ENCODE measurements at regions not wholly inside any gene's neighbourhood (a gene's known extent, or its start where the extent isn't known, plus 50 kb on each side); places are given as distances from the start of the nearest gene placed in this dataset.

DNA sequence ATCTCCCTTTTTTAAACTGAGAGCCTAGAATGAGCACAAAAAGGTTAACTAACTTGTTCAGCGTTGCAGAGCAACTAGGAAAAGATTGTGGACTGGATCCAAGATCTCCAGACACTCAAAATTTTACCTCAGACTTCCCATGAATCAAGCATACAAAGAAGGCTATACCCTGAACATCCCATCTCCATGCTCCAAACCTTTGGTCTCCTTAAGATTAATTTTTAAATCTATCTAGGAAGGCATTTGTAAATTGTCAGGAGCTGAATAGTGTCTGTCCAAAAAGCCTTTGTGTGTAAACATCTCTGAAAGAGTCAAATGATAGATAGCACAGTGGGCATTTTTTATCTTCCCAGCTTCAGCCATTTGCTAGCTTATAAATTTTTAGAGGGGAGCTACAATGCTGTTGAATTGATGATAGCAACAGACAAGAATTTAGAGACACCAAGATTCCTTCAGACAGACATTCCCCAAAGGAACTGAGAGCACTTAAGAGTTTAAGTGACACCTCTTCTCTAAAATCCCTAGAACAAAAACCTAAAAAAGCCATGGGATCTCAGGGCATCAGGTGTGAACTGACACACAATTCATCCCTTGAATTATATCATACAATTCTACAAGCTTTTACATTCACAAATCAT, 480.8 kb upstream of the FAM241A start:
- H3K27ac Mint-ChIP-seq, result no peak overlapping the region
- no peaks in the 10 kb centered on the region for H3K27me3 Mint-ChIP-seq
- no peak for DNase-seq
- no peaks in the 10 kb centered on the region for H3K36me3 Mint-ChIP-seq
- peaks cover 4% of the 10 kb centered on the region for H3K9me3 Mint-ChIP-seq (ENCODE audit: low read depth)
- H3K4me3 Mint-ChIP-seq, result no peak overlapping the region
- no peaks in the 10 kb centered on the region for H3K4me1 Mint-ChIP-seq
- CTCF ChIA-PET, result no interaction called here
- no peak for ATAC-seq

DNA sequence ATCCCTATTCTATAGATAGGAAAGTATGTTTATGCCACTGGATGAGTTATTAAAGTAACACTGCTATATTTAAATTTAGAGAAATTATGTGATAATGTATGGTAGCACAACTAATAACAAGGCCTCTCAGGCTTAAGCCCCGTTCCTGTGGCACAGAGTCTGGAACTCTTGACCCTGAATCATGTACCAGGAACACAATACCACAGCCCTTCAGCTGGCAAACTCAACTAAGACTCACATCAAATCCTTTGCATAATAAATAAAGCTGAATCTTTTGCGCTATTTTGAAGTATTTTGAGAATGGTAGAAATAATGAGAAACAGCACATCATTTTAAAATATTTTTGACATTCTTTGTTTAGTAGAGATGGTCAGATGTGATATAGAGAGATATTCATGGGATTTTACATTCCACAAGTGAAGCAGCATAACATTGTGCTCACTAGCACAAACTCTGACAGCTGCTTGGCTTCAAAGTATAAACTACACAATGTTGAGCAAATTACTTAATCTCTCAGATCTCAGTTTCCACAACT, 478.4 kb upstream of the FAM241A start:
- H3K27ac Mint-ChIP-seq, result no peak overlapping the region
- CTCF ChIA-PET, result no interaction called here
- no peak overlapping the region for H3K4me3 Mint-ChIP-seq
- DNase-seq (no peak), ATAC-seq (no peak)
- H3K36me3 Mint-ChIP-seq, result no peaks in the 10 kb centered on the region
- no peaks in the 10 kb centered on the region for H3K27me3 Mint-ChIP-seq
- H3K9me3 Mint-ChIP-seq (ENCODE audit: low read depth), result peaks cover 6% of the 10 kb centered on the region
- H3K4me1 Mint-ChIP-seq, result no peaks in the 10 kb centered on the region

DNA sequence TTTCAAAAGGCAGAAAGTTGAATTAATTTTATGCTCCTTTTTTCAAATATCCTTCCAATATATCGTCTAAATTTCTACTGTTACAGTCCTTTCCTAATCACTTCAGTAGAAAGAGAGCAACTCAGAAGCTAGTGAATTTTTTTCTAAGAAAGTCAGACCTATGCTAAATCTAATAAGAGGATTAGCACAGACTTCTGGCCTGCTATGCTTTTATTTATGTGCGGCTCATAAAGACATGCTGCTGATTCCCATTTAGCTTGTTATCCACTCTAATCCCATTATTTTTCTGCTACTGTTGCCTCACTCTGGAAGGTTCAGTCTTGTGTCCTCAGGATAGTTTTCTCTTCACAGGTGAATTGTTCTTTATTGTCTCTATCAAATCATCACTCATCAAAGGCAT, 473.5 kb upstream of the FAM241A start:
- Mint-ChIP-seq H3K27ac (no peak overlapping the region), H3K9me3 (ENCODE audit: low read depth) (peaks cover 2% of the 10 kb centered on the region), H3K4me3 (no peak overlapping the region), H3K27me3 (no peaks in the 10 kb centered on the region), H3K4me1 (no peaks in the 10 kb centered on the region), H3K36me3 (no peaks in the 10 kb centered on the region)
- CTCF ChIA-PET, result no interaction called here
- ATAC-seq (no peak), DNase-seq (no peak)

DNA sequence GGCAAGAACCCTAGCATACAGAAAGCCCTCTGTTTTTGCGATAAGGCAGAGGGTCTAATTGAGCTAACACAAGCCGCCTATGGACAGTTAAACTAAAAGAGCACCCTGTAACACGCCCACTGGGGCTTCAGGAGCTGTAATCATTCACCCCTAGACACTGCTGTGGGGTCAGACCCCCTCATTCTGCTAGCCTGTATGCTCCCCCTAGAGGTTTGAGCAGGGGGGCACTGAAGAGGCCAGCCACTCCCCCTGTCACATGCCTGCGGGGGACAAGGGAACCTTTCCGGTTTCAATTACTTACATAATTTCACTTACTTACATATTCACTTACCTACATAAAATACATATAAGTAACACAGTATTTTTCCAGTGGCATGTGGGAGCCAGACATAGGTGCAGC, 469.5 kb upstream of the FAM241A start:
- Mint-ChIP-seq H3K9me3 (ENCODE audit: low read depth) (no peaks in the 10 kb centered on the region), H3K27me3 (no peaks in the 10 kb centered on the region), H3K36me3 (no peaks in the 10 kb centered on the region), H3K4me1 (no peaks in the 10 kb centered on the region), H3K27ac (no peak overlapping the region), H3K4me3 (no peak overlapping the region)
- DNase-seq (no peak), ATAC-seq (no peak)
- CTCF ChIA-PET, result no interaction called here

DNA sequence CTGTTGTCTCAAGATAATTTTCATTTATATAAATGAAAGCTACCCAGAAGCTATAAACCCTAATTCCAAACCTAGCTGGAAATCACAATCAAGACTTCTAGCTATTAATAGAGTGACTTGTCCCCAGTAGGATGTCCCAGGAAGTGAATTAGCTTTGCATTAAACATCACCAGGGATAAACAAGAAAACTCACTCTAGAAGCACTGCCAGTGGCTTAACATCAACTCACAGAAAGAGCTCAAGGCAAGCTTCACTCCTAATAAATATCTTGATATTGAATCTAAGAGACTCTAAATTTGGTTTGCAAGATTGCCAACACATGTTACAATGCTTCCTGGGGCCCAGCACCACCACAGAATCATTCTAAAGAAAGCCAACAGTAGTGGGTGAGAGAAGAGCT, 468.7 kb upstream of the FAM241A start:
- DNase-seq, result no peak
- Mint-ChIP-seq H3K4me1 (no peaks in the 10 kb centered on the region), H3K9me3 (ENCODE audit: low read depth) (no peaks in the 10 kb centered on the region), H3K27ac (no peak overlapping the region), H3K27me3 (no peaks in the 10 kb centered on the region), H3K36me3 (no peaks in the 10 kb centered on the region), H3K4me3 (no peak overlapping the region)
- no peak for ATAC-seq
- CTCF ChIA-PET, result no interaction called here

DNA sequence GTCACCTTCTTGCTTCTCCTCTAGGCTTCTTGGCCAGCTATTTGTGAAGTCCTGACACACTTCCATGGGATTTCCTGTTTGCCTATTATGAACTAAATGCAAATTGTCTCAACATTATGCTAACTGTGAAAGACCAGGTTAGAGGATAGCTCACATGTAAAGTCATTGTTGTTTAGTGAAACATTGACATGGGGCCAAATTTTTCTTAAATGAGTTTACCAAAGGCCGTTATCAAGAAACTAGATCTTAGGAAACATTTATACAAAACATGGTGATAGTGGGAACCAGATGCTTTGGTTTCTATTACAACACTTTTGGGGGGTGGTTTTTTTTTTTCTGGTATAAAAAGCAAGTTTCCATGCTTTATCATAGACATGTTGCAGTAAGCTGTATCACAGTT, 466.8 kb upstream of the FAM241A start:
- Mint-ChIP-seq H3K27me3 (no peaks in the 10 kb centered on the region), H3K27ac (no peak overlapping the region), H3K9me3 (ENCODE audit: low read depth) (no peaks in the 10 kb centered on the region), H3K36me3 (no peaks in the 10 kb centered on the region), H3K4me1 (no peaks in the 10 kb centered on the region), H3K4me3 (no peak overlapping the region)
- no peak for DNase-seq
- CTCF ChIA-PET, result no interaction called here
- no peak for ATAC-seq

DNA sequence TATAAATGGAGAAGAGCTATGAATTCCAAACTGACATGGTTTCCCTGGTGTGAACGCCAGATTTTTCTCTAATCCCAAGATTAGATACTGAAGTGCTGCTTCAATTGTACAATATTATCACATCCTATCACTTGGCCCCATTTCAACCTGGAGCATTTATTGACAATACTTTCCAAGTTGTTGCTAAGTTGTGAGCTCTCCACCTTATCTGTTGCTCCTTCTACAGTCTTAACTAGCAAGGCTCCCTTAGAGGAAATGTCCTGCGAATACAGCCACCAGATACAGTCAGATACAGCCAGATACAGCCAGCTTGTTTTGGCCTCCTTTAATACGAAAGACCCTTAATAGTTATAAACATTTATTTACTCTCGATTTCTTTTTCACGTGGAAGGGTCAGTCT, 466.3 kb upstream of the FAM241A start:
- ATAC-seq (no peak), DNase-seq (no peak)
- no peaks in the 10 kb centered on the region for H3K36me3 Mint-ChIP-seq
- no peaks in the 10 kb centered on the region for H3K4me1 Mint-ChIP-seq
- no peaks in the 10 kb centered on the region for H3K27me3 Mint-ChIP-seq
- no peaks in the 10 kb centered on the region for H3K9me3 Mint-ChIP-seq (ENCODE audit: low read depth)
- CTCF ChIA-PET, result no interaction called here
- no peak overlapping the region for H3K4me3 Mint-ChIP-seq
- no peak overlapping the region for H3K27ac Mint-ChIP-seq

DNA sequence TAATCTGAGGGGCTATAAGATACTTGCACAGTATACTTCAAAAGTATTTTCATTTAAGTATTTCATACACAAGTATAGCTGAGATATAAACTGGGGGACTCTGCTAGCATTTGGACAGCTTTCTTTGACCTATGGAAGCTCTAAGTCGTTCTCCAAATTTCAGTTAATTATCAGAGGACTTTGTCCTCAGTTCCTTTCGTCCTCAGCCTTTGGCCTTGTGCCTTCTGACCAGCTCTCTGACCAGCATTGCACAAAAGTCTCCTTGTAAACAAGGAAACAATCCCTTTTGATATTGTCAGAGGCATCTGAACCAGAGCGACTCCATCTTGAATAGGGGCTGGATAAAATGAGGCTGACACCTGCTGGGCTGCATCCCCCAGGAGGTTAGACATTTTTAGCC, 464.0 kb upstream of the FAM241A start:
- no peaks in the 10 kb centered on the region for H3K4me1 Mint-ChIP-seq
- H3K27ac Mint-ChIP-seq, result no peak overlapping the region
- ATAC-seq (no peak), DNase-seq (no peak)
- H3K4me3 Mint-ChIP-seq, result no peak overlapping the region
- H3K36me3 Mint-ChIP-seq, result no peaks in the 10 kb centered on the region
- CTCF ChIA-PET, result no interaction called here
- H3K9me3 Mint-ChIP-seq (ENCODE audit: low read depth), result no peaks in the 10 kb centered on the region
- no peaks in the 10 kb centered on the region for H3K27me3 Mint-ChIP-seq

DNA sequence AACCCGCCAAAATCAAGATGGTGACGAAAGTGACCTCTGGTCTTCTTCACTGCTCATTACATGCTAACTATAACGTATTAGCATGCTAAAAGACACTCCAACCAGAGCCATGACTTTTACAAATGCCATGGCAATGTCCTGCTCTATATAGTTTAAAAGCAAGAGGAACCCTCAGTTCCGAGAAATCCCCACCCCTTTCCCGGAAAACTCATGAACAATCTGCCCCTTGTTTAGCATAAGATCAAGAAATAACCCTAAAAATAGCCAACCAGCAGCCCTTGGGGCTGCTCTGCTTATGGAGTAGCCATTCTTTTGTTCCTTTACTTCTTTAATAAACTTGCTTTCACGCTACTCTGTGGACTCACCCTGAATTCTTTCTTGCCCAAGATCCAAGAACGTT, 463.5 kb upstream of the FAM241A start:
- H3K27ac Mint-ChIP-seq, result no peak overlapping the region
- no peaks in the 10 kb centered on the region for H3K27me3 Mint-ChIP-seq
- no peaks in the 10 kb centered on the region for H3K9me3 Mint-ChIP-seq (ENCODE audit: low read depth)
- CTCF ChIA-PET, result no interaction called here
- DNase-seq, result no peak
- H3K4me1 Mint-ChIP-seq, result no peaks in the 10 kb centered on the region
- H3K36me3 Mint-ChIP-seq, result no peaks in the 10 kb centered on the region
- H3K4me3 Mint-ChIP-seq, result no peak overlapping the region
- no peak for ATAC-seq

DNA sequence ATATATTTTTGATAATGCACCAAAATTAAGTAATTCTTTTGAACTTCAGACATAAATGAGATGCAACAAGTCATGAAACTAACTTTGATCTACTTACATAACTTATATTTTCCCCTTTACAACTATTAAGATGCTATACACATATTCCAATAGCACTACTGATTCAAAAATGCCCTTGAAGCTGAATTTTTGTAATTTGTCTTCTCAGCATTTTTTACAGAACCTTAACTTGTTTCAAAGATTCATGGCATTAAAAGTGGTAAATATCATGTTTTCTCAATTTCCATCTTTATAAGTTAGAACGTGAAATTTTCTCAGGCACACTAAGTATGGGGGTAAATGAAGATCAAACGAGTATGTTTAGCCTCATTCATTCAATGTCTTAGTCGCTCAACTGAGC, 460.0 kb upstream of the FAM241A start:
- Mint-ChIP-seq H3K4me3 (no peak overlapping the region), H3K9me3 (ENCODE audit: low read depth) (no peaks in the 10 kb centered on the region), H3K4me1 (no peaks in the 10 kb centered on the region), H3K27ac (no peak overlapping the region), H3K27me3 (no peaks in the 10 kb centered on the region), H3K36me3 (no peaks in the 10 kb centered on the region)
- no peak for ATAC-seq
- CTCF ChIA-PET, result no interaction called here
- DNase-seq, result no peak

DNA sequence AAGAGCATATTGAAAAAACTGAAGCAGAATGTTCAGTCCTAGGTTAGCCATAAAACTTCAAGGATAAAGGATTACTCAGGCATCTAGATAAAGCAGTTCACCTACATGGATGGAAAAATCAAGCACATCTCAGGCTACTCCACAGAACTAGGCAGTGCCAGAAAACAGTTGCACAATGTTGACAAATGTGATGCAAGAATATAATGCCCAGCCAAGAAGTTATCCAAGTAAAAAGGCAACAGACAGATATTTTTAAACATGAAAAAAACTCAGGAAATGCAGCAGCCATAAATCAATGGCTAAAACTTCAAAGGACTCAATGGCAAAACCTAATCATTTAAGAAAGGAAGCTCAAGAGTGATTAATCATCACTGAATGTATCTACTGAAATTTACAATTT, 456.0 kb upstream of the FAM241A start:
- CTCF ChIA-PET, result no interaction called here
- ATAC-seq (no peak), DNase-seq (no peak)
- H3K36me3 Mint-ChIP-seq, result no peaks in the 10 kb centered on the region
- H3K27ac Mint-ChIP-seq, result no peak overlapping the region
- no peak overlapping the region for H3K4me3 Mint-ChIP-seq
- H3K27me3 Mint-ChIP-seq, result no peaks in the 10 kb centered on the region
- no peaks in the 10 kb centered on the region for H3K4me1 Mint-ChIP-seq
- peaks cover 5% of the 10 kb centered on the region for H3K9me3 Mint-ChIP-seq (ENCODE audit: low read depth)

DNA sequence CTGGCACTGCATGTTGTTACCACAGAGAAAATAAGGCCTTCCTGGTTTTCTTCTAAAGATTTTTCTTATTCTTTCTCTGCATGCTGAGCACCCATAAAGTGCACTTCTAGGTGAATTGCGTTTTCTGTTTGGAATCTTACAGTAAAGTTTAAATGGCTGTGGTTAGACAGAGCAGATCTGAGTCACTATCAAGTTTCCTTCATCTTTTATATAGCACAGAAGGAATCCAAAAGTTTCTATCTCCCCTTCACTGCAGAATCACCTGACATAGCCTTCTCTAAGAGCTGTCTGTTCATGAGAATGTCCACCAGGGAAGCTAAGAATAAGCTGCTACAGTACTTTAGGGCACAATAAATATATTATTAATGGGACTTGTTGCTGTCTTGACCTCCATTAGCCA, 455.5 kb upstream of the FAM241A start:
- H3K9me3 Mint-ChIP-seq (ENCODE audit: low read depth), result peaks cover 5% of the 10 kb centered on the region
- CTCF ChIA-PET, result no interaction called here
- H3K36me3 Mint-ChIP-seq, result no peaks in the 10 kb centered on the region
- no peak overlapping the region for H3K27ac Mint-ChIP-seq
- H3K4me3 Mint-ChIP-seq, result no peak overlapping the region
- H3K27me3 Mint-ChIP-seq, result no peaks in the 10 kb centered on the region
- no peak for ATAC-seq
- no peak for DNase-seq
- no peaks in the 10 kb centered on the region for H3K4me1 Mint-ChIP-seq

DNA sequence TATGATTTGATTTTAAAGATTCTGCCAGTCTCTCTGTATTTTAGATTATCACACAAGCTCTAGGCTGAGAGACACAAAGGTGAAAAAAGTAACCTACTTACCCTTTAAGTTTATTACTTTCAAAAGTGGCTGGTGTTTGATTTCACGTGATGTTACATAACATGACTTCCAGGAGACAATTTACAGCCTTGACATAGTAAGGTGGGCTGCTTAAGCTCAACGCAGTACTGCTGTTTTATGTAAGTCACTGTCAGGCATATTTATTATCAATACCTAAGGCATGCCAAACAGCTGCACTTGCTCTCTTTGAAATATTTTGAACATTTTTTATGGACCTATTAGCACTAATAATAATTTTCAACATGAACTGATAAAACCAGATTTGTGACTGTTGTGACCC, 451.5 kb upstream of the FAM241A start:
- ATAC-seq (no peak), DNase-seq (no peak)
- Mint-ChIP-seq H3K4me3 (no peak overlapping the region), H3K4me1 (no peaks in the 10 kb centered on the region), H3K9me3 (ENCODE audit: low read depth) (peaks cover 5% of the 10 kb centered on the region), H3K27me3 (no peaks in the 10 kb centered on the region), H3K27ac (no peak overlapping the region), H3K36me3 (no peaks in the 10 kb centered on the region)
- CTCF ChIA-PET, result no interaction called here

DNA sequence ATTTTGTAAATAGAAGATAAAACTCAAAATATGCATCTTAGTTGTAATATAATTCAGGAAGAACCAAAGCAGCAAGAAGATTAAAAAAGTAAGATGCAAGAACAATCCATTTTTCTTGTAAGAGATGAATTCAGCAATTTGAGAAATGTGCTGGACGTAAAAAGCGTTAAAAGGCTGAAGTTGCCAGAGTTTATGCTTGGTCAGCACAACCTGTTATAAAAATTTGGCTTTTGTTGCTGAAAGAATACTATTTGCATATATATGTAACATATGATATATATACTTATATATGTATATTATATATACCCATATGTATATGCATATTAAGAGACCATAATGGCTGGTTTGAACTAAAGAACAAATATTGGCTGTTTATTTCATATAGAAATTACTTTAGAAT, 449.6 kb upstream of the FAM241A start:
- no peak for ATAC-seq
- no peaks in the 10 kb centered on the region for H3K4me1 Mint-ChIP-seq
- no peak for DNase-seq
- no peaks in the 10 kb centered on the region for H3K36me3 Mint-ChIP-seq
- H3K27me3 Mint-ChIP-seq, result no peaks in the 10 kb centered on the region
- CTCF ChIA-PET, result no interaction called here
- peaks cover 5% of the 10 kb centered on the region for H3K9me3 Mint-ChIP-seq (ENCODE audit: low read depth)
- H3K4me3 Mint-ChIP-seq, result no peak overlapping the region
- H3K27ac Mint-ChIP-seq, result no peak overlapping the region

DNA sequence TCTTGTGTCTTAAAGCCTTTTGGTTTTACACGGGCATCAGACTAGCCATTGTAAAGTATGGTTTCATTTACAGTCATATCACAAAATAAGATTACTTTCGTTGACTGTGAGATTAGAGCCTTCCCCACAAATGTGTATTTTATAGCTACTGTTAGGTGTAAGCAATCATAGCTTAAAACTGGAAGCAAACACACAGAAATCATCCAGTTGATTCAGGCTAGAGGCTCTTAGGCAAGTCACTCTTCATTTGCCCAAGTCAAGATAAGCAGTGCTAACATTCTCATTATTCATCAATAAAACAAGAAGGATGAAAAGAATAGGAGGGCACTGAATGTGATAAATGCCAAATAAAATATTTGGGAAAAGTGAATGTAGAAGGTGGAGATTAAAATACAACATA, 448.7 kb upstream of the FAM241A start:
- no peaks in the 10 kb centered on the region for H3K4me1 Mint-ChIP-seq
- ATAC-seq (no peak), DNase-seq (no peak)
- CTCF ChIA-PET, result no interaction called here
- H3K9me3 Mint-ChIP-seq (ENCODE audit: low read depth), result peaks cover 4% of the 10 kb centered on the region
- H3K27ac Mint-ChIP-seq, result no peak overlapping the region
- H3K27me3 Mint-ChIP-seq, result no peaks in the 10 kb centered on the region
- H3K36me3 Mint-ChIP-seq, result no peaks in the 10 kb centered on the region
- H3K4me3 Mint-ChIP-seq, result no peak overlapping the region

All from activated CD8-positive, alpha-beta memory T cell treated with anti-CD3 and anti-CD28 coated beads, Interleukin-2, amount 10 ng/mL, durations not matched to agents 7 days and 5 days (primary cell).